OCI-LY3 (cell line): ENCODE measurements at regions not wholly inside any gene's neighbourhood (a gene's known extent, or its start where the extent isn't known, plus 50 kb on each side); places are given as distances from the start of the nearest gene placed in this dataset.

Experiments
- H2AFZ ChIP-seq: fragments of 200-600, 300-600 bp; shearing (Covaris generic); 2 replicates; pipeline ENCODE4 v1.6.0; 2014; ENCODE audit warnings: antibody characterized with exemption, low read depth, low read length
- H3K27ac ChIP-seq: fragments of 200-600, 300-600 bp; sonication (generic); 2 replicates; pipeline ENCODE4 v1.5.1; 2014; ENCODE audit warnings: mild to moderate bottlenecking, low read length, moderate library complexity, mixed read lengths
- H3K27me3 ChIP-seq: fragments of 200-600, 300-600 bp; sonication (generic); 2 replicates; pipeline ENCODE4 v1.6.1; 2014; ENCODE audit warnings: low read depth, low read length, mixed read lengths
- H3K36me3 ChIP-seq: fragments of 200-600, 300-600 bp; sonication (generic); replicated peaks from 2 replicates; pipeline ENCODE3; 2014; ENCODE audit warnings: low read depth, low read length, mixed read lengths
- H3K4me1 ChIP-seq: fragments of 300-600, 200-600 bp; sonication (generic); 2 replicates; pipeline ENCODE4 v1.6.1; 2014; ENCODE audit warnings: low read length, mixed read lengths
- H3K4me2 ChIP-seq: fragments of 200-600, 300-600 bp; sonication (generic); 2 replicates; pipeline ENCODE4 v1.6.1; 2014; ENCODE audit warnings: low read length, mixed read lengths
- H3K4me3 ChIP-seq: fragments of 300-600, 200-600 bp; sonication (generic); 2 replicates; pipeline ENCODE4 v1.5.1; 2014; ENCODE audit warnings: antibody characterized with exemption, mild to moderate bottlenecking, low read length, moderate library complexity
- H3K79me2 ChIP-seq: fragments of 300-600, 200-600 bp; shearing (Covaris generic); 2 replicates; pipeline ENCODE4 v1.6.1; 2014; ENCODE audit warnings: mild to moderate bottlenecking, low read length, mixed read lengths
- H3K9ac ChIP-seq: fragments of 300-600, 200-600 bp; shearing (Covaris generic); 2 replicates; pipeline ENCODE4 v1.6.0; 2014; ENCODE audit warnings: mild to moderate bottlenecking, low read length, moderate library complexity
- H3K9me3 ChIP-seq: fragments of 200-600, 300-600 bp; shearing (Covaris generic); 2 replicates; pipeline ENCODE4 v1.6.1; 2014; ENCODE audit warnings: low read length, mixed read lengths; ENCODE audit not compliant: insufficient read depth
- H4K20me1 ChIP-seq: fragments of 200-600, 300-600 bp; sonication (generic); 2 replicates; pipeline ENCODE4 v1.6.1; 2016; ENCODE audit warnings: low read length, mixed read lengths; ENCODE audit not compliant: insufficient read depth
- EZH2phosphoT487 ChIP-seq: fragments of 200-600 bp; shearing (Covaris generic); IDR thresholded peaks from 2 replicates; pipeline ENCODE4 v1.6.1; 2018; ENCODE audit warnings: antibody characterized with exemption, mixed run types, low read depth
- TF ChIP-seq, protein P1 (sequence below): fragments of 200-600, 300-600 bp; sonication (generic); IDR thresholded peaks from 2 replicates; pipeline ENCODE4 v1.5.1; 2014; ENCODE audit warnings: antibody characterized with exemption, low read length, low read depth

DNA sequence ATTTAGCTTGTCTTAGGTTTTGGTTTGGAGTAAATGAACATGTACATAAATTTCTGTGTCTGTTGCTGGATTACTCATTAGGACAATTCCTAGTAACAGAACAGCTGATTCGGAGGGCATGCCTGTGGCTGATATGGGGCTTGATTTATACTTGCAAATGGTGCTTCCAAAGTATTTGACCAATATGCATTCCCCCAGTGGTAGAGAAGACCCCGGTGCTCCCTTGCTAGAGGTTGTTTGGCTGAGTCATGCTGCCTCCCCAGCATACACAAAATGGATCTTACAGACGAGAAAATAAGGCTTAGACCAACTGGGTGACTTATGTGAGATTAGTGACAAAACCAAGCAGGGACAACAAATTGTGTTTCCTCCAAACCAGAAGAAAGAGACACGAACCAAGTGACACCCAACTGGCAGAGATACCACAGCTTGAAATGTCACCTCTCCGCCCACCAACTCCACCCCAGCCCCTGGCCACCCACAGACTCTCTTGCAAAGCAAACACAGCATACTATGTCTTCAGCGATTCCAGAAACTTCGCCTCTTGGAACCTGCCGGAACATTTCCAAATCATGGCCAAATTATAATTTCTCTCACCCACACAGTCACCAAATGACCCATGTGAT lies 75.9 kb upstream of the ETS2 start:
- H3K4me3 ChIP-seq: no peak overlapping the region
- no peak overlapping the region for H3K4me2 ChIP-seq
- H3K9ac ChIP-seq: no peak overlapping the region
- TF ChIP-seq EZH2phosphoT487: no peak
- TF ChIP-seq, protein P1, sequence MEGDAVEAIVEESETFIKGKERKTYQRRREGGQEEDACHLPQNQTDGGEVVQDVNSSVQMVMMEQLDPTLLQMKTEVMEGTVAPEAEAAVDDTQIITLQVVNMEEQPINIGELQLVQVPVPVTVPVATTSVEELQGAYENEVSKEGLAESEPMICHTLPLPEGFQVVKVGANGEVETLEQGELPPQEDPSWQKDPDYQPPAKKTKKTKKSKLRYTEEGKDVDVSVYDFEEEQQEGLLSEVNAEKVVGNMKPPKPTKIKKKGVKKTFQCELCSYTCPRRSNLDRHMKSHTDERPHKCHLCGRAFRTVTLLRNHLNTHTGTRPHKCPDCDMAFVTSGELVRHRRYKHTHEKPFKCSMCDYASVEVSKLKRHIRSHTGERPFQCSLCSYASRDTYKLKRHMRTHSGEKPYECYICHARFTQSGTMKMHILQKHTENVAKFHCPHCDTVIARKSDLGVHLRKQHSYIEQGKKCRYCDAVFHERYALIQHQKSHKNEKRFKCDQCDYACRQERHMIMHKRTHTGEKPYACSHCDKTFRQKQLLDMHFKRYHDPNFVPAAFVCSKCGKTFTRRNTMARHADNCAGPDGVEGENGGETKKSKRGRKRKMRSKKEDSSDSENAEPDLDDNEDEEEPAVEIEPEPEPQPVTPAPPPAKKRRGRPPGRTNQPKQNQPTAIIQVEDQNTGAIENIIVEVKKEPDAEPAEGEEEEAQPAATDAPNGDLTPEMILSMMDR: no peak
- no peaks in the 10 kb centered on the region for H4K20me1 ChIP-seq
- peaks cover 5% of the 10 kb centered on the region; the same call in 1 of the 2 replicates for H3K9me3 ChIP-seq
- no peak overlapping the region for H3K27ac ChIP-seq
- no peaks in the 10 kb centered on the region for H3K79me2 ChIP-seq
- H3K36me3 ChIP-seq: no peaks in the 10 kb centered on the region
- peaks cover 5% of the 10 kb centered on the region; the same call in 1 of the 2 replicates for H3K4me1 ChIP-seq
- H3K27me3 ChIP-seq: 0 out of 2 replicates have a peak, but pooled peaks cover 5% of the 10 kb centered on the region
- no peak overlapping the region for H2AFZ ChIP-seq

DNA sequence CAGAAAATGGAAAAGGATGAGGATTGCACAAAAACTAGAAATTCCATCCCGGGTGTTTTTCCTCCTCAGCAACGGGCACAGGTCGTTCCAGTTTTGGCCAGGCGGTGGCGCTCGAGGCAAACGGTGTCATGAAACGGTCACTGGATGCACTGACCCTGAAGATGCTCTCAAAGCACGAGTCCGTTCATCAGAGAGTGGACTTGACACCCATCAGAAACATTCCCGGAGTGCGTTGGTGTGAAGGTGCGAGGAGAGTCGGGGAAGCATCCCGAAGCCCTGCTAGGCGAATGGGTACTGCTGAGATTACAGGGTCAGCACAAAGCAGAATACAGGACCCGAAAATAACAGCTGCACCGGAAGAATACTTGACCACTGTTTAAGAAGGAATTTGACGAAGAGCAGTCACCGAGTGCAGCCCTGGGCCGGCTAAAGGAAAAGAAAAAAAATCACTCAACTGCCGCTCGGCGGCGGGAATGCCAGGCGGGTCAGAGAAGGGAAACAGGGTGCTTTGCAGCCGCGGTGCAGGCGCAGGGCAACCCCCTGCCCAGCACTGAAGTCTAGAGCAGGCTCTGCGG lies 71.7 kb upstream of the ETS2 start:
- H3K4me3 ChIP-seq: peak overlapping the region; percentile 70

DNA sequence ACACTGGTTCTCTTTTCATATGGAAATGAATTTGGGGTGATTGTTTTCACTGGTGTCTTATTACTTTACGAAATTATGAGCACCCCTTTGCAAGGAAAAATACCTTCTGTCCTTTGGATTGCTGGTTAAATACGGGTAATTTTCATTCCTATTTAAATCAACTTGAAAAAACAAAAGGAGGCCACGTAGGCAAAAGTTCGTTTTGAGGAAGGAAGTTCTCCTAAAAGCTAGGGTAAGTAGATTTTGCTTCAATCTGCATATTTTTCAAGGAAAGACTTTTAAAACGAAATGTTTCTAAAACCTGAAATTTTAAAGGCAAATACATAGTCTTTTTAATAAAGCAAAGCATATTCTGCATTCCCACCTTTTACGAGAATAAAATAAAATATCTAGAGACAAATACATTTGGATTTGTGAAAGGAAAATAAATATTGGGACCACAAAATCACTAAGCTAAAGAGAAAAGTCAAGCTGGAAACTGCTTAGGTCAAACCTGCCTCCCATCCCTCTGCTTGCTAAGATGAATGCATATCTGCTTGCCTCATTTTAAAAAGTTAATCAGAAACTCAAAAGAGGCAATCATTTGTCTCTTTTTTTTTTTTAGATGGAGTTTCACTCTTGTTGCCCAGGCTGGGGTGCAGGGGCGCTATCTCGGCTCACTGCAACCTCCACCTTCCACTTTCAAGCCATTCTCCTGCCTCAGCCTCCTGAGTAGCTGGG lies 70.9 kb upstream of the ETS2 start:
- Histone ChIP-seq H3K36me3 (no peaks in the 10 kb centered on the region), H2AFZ (0 out of 2 replicates have a peak overlapping the region, but pooled peaks have one; percentile 9), H3K9me3 (no peaks in the 10 kb centered on the region), H3K9ac (peak overlapping the region; percentile 14; the same call in 1 of the 2 replicates), H3K27ac (no peak overlapping the region), H3K4me3 (peak overlapping the region; percentile 70), H3K4me1 (peaks cover 13% of the 10 kb centered on the region; the same call in 1 of the 2 replicates), H4K20me1 (no peaks in the 10 kb centered on the region), H3K79me2 (no peaks in the 10 kb centered on the region), H3K27me3 (peaks cover 17% of the 10 kb centered on the region; the same call in 1 of the 2 replicates), H3K4me2 (peak overlapping the region; percentile 67)
- TF ChIP-seq, protein P1: no peak
- no peak for TF ChIP-seq EZH2phosphoT487

More for the DNA sequence above, 71.7 kb upstream of the ETS2 start:
- Histone ChIP-seq H4K20me1 (no peaks in the 10 kb centered on the region), H3K27me3 (peaks cover 17% of the 10 kb centered on the region; the same call in 1 of the 2 replicates), H3K9me3 (no peaks in the 10 kb centered on the region), H3K4me2 (peak overlapping the region; percentile 67), H2AFZ (0 out of 2 replicates have a peak overlapping the region, but pooled peaks have one; percentile 9), H3K4me1 (peaks cover 13% of the 10 kb centered on the region; the same call in 1 of the 2 replicates), H3K27ac (no peak overlapping the region), H3K79me2 (no peaks in the 10 kb centered on the region), H3K9ac (peak overlapping the region; percentile 14; the same call in 1 of the 2 replicates), H3K36me3 (no peaks in the 10 kb centered on the region)
- TF ChIP-seq EZH2phosphoT487: no peak
- TF ChIP-seq, protein P1: peak; percentile 89
